SW480 (cell line): ENCODE measurements at regions not wholly inside any gene's neighbourhood (a gene's known extent, or its start where the extent isn't known, plus 50 kb on each side); places are given as distances from the start of the nearest gene placed in this dataset.

Source experiments
- DNase-seq: peaks from one replicate; pipeline ENCODE4 v3.0.0-alpha.2; 2016; ENCODE audit warnings: low spot score

- peak; percentile 89 for DNase-seq
These were observed 53.8 kb downstream of the IER5 start for GRCh38 chr1:181142096-181142958.

GRCh38 chr1:181143102-181143859, 54.8 kb downstream of the IER5 start:
- DNase-seq, result no peak

- no peak for DNase-seq
These were observed 55.7 kb downstream of the IER5 start for GRCh38 chr1:181144238-181144637.

- no peak for DNase-seq
These were observed 60.1 kb downstream of the IER5 start for GRCh38 chr1:181148636-181149035.

GRCh38 chr1:181149326-181150125, 61.0 kb downstream of the IER5 start:
- DNase-seq, result no peak

- DNase-seq, result no peak
These were observed 61.8 kb downstream of the IER5 start for GRCh38 chr1:181150273-181150672.

GRCh38 chr1:181150842-181151241, 62.3 kb downstream of the IER5 start:
- DNase-seq, result no peak

- DNase-seq, result peak; percentile 42
These were observed 63.2 kb downstream of the IER5 start for GRCh38 chr1:181151378-181152326.

- DNase-seq, result no peak
These were observed 64.6 kb downstream of the IER5 start for GRCh38 chr1:181152892-181153633.

GRCh38 chr1:181153634-181153961, 65.1 kb downstream of the IER5 start:
- DNase-seq, result no peak

- no peak for DNase-seq
These were observed 66.8 kb downstream of the IER5 start for GRCh38 chr1:181155339-181155738.

GRCh38 chr1:181159451-181160140, 71.1 kb downstream of the IER5 start:
- peak; percentile 66 for DNase-seq

- DNase-seq, result peak; percentile 32
These were observed 71.8 kb downstream of the IER5 start for GRCh38 chr1:181160322-181160721.

- DNase-seq, result no peak
These were observed 72.7 kb downstream of the IER5 start for GRCh38 chr1:181160998-181161870.

- DNase-seq, result no peak
These were observed 75.2 kb downstream of the IER5 start for GRCh38 chr1:181163662-181164061.

- DNase-seq, result peak; percentile 77
These were observed 78.1 kb downstream of the IER5 start for GRCh38 chr1:181166377-181167196.

- no peak for DNase-seq
These were observed 80.9 kb downstream of the IER5 start for GRCh38 chr1:181169281-181169865.

- DNase-seq, result no peak
These were observed 81.7 kb downstream of the IER5 start for GRCh38 chr1:181170194-181170593.
